Fibroblast of lung (primary cell): ENCODE measurements at regions not wholly inside any gene's neighbourhood (a gene's known extent, or its start where the extent isn't known, plus 50 kb on each side); places are given as distances from the start of the nearest gene placed in this dataset.

Experiments
- EZH2 ChIP-seq: IDR thresholded peaks from 2 replicates; pipeline ENCODE4 v1.5.1; 2012; ENCODE audit warnings: low read length, control low read depth, mild to moderate bottlenecking; ENCODE audit errors: missing control alignments
- TF ChIP-seq, protein P1 (sequence below), 2 donors: IDR thresholded peaks in 1 of 2; conservative IDR thresholded peaks in 1 of 2; 1 replicate in 1 of 2; 2 replicates in 1 of 2; pipeline ENCODE4 v1.5.1; 2011 to 2012; ENCODE audit warnings: low read length in 2 of 2, control low read depth in 1 of 2, inconsistent platforms in 1 of 2, low read depth in 1 of 2, mild to moderate bottlenecking in 1 of 2

- TF ChIP-seq, protein P1, sequence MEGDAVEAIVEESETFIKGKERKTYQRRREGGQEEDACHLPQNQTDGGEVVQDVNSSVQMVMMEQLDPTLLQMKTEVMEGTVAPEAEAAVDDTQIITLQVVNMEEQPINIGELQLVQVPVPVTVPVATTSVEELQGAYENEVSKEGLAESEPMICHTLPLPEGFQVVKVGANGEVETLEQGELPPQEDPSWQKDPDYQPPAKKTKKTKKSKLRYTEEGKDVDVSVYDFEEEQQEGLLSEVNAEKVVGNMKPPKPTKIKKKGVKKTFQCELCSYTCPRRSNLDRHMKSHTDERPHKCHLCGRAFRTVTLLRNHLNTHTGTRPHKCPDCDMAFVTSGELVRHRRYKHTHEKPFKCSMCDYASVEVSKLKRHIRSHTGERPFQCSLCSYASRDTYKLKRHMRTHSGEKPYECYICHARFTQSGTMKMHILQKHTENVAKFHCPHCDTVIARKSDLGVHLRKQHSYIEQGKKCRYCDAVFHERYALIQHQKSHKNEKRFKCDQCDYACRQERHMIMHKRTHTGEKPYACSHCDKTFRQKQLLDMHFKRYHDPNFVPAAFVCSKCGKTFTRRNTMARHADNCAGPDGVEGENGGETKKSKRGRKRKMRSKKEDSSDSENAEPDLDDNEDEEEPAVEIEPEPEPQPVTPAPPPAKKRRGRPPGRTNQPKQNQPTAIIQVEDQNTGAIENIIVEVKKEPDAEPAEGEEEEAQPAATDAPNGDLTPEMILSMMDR (conservative IDR thresholded peaks at IDR 0.05 in 1 of 2, IDR thresholded peaks at IDR 0.05 in 1 of 2; ENCODE audit: low read depth in 1 of 2, low read length in 2 of 2) = no peak
- no peak for TF ChIP-seq EZH2
Observed at GRCh38 chr7:80359476-80359875, 152.4 kb downstream of the GNAT3 start.
